ENCODE measurements at regions not wholly inside any gene's neighbourhood (a gene's known extent, or its start where the extent isn't known, plus 50 kb on each side); places are given as distances from the start of the nearest gene placed in this dataset.

- no peak for TF ChIP-seq CTCF (IDR thresholded peaks at IDR 0.05; ENCODE audit: insufficient read depth, low read depth, low read length, missing control alignments)
- no peak for DNase-seq (ENCODE audit: low read depth)
- no peak overlapping the region for H3K4me3 ChIP-seq (ENCODE audit: low read depth, low read length)
Measured at GRCh38 chr4:124330045-124330444, 382.5 kb downstream of the ANKRD50 start.

- no peak for TF ChIP-seq CTCF (IDR thresholded peaks at IDR 0.05; ENCODE audit: insufficient read depth, low read depth, low read length, missing control alignments)
- H3K4me3 ChIP-seq (ENCODE audit: low read depth, low read length) = no peak overlapping the region
- no peak for DNase-seq (ENCODE audit: low read depth)
Measured at GRCh38 chr4:124331781-124332180, 380.8 kb downstream of the ANKRD50 start.

- no peak for DNase-seq (ENCODE audit: low read depth)
- no peak for TF ChIP-seq CTCF (IDR thresholded peaks at IDR 0.05; ENCODE audit: insufficient read depth, low read depth, low read length, missing control alignments)
- H3K4me3 ChIP-seq (ENCODE audit: low read depth, low read length) = no peak overlapping the region
Measured at GRCh38 chr4:124333466-124333865, 379.1 kb downstream of the ANKRD50 start.

GRCh38 chr4:124334119-124334518, 378.4 kb downstream of the ANKRD50 start:
- no peak for TF ChIP-seq CTCF (IDR thresholded peaks at IDR 0.05; ENCODE audit: insufficient read depth, low read depth, low read length, missing control alignments)
- no peak overlapping the region for H3K4me3 ChIP-seq (ENCODE audit: low read depth, low read length)
- peak; percentile 31 for DNase-seq (ENCODE audit: low read depth)

- no peak for DNase-seq (ENCODE audit: low read depth)
- no peak overlapping the region for H3K4me3 ChIP-seq (ENCODE audit: low read depth, low read length)
- no peak for TF ChIP-seq CTCF (IDR thresholded peaks at IDR 0.05; ENCODE audit: insufficient read depth, low read depth, low read length, missing control alignments)
Measured at GRCh38 chr4:124337874-124338273, 374.7 kb downstream of the ANKRD50 start.

GRCh38 chr4:124343661-124344171, 368.8 kb downstream of the ANKRD50 start:
- DNase-seq (ENCODE audit: low read depth) = no peak
- H3K4me3 ChIP-seq (ENCODE audit: low read depth, low read length) = no peak overlapping the region
- no peak for TF ChIP-seq CTCF (IDR thresholded peaks at IDR 0.05; ENCODE audit: insufficient read depth, low read depth, low read length, missing control alignments)

- DNase-seq (ENCODE audit: low read depth) = no peak
- H3K4me3 ChIP-seq (ENCODE audit: low read depth, low read length) = no peak overlapping the region
- TF ChIP-seq CTCF (IDR thresholded peaks at IDR 0.05; ENCODE audit: insufficient read depth, low read depth, low read length, missing control alignments) = no peak
Measured at GRCh38 chr4:124372916-124373315, 339.6 kb downstream of the ANKRD50 start.

Data from GM12865 (cell line).